ENCODE measurements at regions not wholly inside any gene's neighbourhood (a gene's known extent, or its start where the extent isn't known, plus 50 kb on each side); places are given as distances from the start of the nearest gene placed in this dataset.

DNA sequence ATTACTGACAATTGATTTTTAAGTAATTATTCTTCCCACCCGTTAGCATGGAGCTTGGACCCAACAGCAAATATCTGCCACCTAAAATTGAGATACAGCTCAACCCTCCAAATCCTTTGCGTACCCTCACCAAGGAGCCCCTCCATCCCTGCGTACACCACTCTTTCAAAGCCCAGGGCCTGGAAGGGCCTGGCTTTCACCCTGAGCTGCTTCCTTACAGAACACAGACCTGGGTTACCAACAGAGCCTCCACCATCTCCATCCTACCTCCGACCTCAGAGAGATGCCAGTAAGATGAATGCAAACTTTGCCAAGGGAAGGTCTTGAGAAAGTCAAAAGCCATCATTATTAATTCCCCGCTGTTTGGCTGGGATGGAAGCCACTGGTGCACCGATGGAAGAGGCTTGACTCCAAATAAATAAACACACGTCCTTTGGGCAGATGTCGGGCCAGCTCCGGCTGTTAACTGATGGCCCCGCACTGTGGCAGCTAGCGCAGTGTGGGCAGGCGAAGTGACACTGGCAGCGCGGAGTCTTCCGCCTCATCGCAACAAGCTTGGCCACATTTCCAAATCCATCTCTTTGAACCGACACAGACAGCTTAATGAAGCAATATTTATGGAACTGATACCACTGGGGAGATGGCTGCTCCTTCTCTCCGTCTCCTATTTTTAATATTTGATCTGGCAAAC is 150.2 kb upstream of the VSTM2B start:
- TF ChIP-seq, protein P1, sequence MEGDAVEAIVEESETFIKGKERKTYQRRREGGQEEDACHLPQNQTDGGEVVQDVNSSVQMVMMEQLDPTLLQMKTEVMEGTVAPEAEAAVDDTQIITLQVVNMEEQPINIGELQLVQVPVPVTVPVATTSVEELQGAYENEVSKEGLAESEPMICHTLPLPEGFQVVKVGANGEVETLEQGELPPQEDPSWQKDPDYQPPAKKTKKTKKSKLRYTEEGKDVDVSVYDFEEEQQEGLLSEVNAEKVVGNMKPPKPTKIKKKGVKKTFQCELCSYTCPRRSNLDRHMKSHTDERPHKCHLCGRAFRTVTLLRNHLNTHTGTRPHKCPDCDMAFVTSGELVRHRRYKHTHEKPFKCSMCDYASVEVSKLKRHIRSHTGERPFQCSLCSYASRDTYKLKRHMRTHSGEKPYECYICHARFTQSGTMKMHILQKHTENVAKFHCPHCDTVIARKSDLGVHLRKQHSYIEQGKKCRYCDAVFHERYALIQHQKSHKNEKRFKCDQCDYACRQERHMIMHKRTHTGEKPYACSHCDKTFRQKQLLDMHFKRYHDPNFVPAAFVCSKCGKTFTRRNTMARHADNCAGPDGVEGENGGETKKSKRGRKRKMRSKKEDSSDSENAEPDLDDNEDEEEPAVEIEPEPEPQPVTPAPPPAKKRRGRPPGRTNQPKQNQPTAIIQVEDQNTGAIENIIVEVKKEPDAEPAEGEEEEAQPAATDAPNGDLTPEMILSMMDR (IDR thresholded peaks at IDR 0.05; ENCODE audit: insufficient read depth, low read depth, low read length, missing control alignments) = no peak
- DNase-seq (ENCODE audit: low read depth) = no peak
- no peak overlapping the region for H3K4me3 ChIP-seq (ENCODE audit: low read length)

DNA sequence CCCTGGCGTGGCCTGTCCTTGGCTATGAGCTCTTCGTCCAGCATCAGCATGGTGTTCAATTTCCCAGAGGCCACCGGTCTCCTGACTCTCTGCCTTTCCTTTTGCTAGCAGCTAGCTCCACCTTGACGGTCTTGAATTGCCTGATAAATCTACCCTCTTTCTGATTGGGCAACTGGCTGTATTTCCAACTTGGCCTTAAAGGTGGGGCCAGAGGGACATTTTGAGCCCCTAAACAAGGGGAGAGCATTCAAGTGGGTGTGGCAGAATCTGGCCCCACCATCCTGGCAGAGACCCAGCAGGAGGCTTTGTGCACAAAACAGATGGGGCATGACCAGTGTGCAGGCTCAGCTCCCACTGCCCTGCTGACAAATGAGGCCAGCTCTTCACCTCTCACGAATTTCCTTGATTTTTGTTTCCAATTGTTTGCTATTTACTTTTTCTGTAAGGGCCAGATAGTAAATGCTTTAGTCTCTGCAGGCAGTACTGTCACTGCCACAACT is 148.9 kb upstream of the VSTM2B start:
- no peak overlapping the region for H3K4me3 ChIP-seq (ENCODE audit: low read length)
- no peak for DNase-seq (ENCODE audit: low read depth)
- TF ChIP-seq, protein P1 (IDR thresholded peaks at IDR 0.05; ENCODE audit: insufficient read depth, low read depth, low read length, missing control alignments) = no peak

DNA sequence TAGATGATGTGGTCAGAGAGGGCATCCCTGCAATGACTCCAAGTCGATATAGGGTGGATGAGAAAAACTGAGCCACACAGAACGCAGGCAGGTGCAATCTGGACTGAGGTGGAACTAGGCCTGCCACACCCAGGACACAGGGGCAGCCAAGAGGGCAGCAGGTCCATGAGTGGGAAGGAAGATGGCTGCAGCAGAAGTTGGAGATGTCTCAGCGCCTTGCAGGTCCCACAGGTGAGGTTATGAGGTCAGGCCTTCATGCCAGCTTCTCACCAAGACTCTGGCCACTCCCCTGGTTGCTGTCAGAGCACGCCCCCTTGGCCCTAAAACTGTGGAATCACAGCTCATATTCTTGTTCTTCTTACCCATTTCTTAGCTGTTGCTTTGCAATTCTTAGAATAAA is 147.7 kb upstream of the VSTM2B start:
- no peak overlapping the region for H3K4me3 ChIP-seq (ENCODE audit: low read length)
- DNase-seq (ENCODE audit: low read depth) = no peak
- TF ChIP-seq, protein P1 (IDR thresholded peaks at IDR 0.05; ENCODE audit: insufficient read depth, low read depth, low read length, missing control alignments) = no peak

DNA sequence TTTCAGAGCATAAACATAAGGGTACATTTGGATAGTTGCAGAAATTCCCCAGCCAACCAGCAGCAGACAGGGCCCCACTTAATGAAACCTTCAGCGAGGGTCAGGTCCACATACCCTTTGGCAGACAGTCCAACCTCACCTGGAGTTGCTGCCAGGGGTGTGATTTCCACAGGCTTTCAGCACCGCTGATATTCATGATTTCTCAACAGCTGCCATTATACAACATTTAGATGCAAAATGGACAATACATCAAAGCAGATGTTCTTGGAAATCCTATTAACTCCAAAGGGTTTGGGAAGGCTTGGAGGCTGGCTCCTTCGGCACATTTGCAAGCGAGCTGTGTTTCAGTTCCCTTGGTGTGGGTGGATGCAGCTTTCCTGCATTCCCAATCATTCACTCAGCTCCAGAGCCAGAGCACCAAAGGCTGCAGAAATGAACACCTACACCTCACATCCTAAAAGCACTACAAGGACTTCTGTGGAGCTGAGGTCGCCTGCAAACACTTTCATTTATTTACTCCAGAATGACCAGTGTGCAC is 147.2 kb upstream of the VSTM2B start:
- H3K4me3 ChIP-seq (ENCODE audit: low read length) = no peak overlapping the region
- TF ChIP-seq, protein P1 (IDR thresholded peaks at IDR 0.05; ENCODE audit: insufficient read depth, low read depth, low read length, missing control alignments) = no peak
- DNase-seq (ENCODE audit: low read depth) = no peak

DNA sequence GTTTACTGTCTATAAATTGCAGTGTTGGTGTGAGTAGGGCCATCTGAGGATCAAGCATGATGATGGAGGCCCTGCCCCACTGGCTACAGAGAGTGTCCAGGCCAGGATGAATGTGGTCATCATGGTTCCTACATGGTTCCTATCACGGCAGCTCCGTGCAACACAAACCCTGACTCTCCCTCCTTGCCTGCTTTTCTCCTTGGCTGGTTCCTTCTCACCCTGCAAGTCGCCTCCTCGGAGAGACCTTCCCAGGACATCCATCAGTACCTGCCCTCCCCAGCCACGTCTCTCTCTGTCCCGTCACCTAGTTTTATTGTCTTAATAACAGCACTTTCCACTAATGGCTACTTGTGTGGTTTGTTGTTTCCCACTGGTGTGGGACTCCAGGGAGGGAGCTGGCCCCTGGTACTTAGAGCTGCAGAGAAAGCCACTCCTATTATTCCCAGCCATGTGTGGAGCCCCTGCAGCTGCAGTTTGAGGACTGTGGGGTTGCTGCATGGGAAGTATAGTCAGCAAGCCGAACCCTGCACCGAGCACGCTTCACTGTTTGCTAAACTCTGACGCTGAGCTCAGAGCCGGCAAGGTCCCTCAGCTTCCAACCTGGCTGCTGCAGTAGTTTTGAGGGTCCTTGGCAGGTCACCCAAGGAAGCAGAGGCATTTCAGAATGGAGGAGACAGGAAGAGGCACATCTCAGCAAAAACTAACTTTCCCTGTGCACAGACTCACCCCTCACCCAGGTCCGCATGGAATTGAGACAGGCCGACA is 146.4 kb upstream of the VSTM2B start:
- TF ChIP-seq, protein P1 (IDR thresholded peaks at IDR 0.05; ENCODE audit: insufficient read depth, low read depth, low read length, missing control alignments) = no peak
- no peak overlapping the region for H3K4me3 ChIP-seq (ENCODE audit: low read length)
- no peak for DNase-seq (ENCODE audit: low read depth)

DNA sequence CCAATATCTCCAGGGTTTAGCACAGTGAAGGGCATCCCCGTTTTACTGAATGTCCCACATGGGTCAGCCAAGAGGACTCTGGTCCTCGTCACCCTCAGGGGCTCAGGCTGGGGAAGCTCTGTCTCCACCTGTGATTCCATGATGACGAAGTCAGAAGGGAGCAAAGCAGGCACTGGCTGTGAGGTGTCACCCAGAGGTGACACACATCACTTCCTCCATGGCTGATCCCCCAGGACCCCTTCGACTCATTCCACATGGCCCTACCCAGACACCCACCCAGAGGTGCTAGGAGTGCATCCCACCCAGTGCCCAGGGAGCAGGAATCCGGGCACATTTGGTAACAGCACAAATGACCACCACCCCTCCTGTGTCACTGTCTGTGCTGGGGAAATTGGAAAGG is 145.2 kb upstream of the VSTM2B start:
- TF ChIP-seq, protein P1 (IDR thresholded peaks at IDR 0.05; ENCODE audit: insufficient read depth, low read depth, low read length, missing control alignments) = no peak
- DNase-seq (ENCODE audit: low read depth) = no peak
- H3K4me3 ChIP-seq (ENCODE audit: low read length) = no peak overlapping the region

Measured in epithelial cell of esophagus (primary cell).